Neuronal stem cell (in vitro differentiated cells): ENCODE measurements at regions not wholly inside any gene's neighbourhood (a gene's known extent, or its start where the extent isn't known, plus 50 kb on each side); places are given as distances from the start of the nearest gene placed in this dataset.

Experiments
- DNase-seq: peaks from one replicate; pipeline ENCODE4 v3.0.0-alpha.2; 2013; ENCODE audit warnings: low spot score
- H2AFZ ChIP-seq: one replicate; pipeline ENCODE4 v1.6.1; 2013; ENCODE audit warnings: mild to moderate bottlenecking, low read length, inconsistent platforms
- H2AK5ac ChIP-seq: 2 replicates; pipeline ENCODE4 v1.6.1; 2013; ENCODE audit warnings: low read depth, mild to moderate bottlenecking, inconsistent platforms, low read length, moderate library complexity, mixed read lengths
- H2BK120ac ChIP-seq: 2 replicates; pipeline ENCODE4 v1.6.1; 2013; ENCODE audit warnings: low read depth, mild to moderate bottlenecking, inconsistent platforms, low read length, moderate library complexity, mixed read lengths
- H2BK12ac ChIP-seq: one replicate; pipeline ENCODE4 v1.6.1; 2013; ENCODE audit warnings: low read length, inconsistent platforms
- H2BK15ac ChIP-seq: 2 replicates; pipeline ENCODE4 v1.6.1; 2013; ENCODE audit warnings: mild to moderate bottlenecking, low read length, inconsistent platforms, mixed read lengths
- H2BK5ac ChIP-seq: one replicate; pipeline ENCODE4 v1.6.1; 2013; ENCODE audit warnings: inconsistent platforms, mild to moderate bottlenecking, low read length, moderate library complexity
- H3K14ac ChIP-seq: one replicate; pipeline ENCODE4 v1.6.1; 2013; ENCODE audit warnings: low read length, inconsistent platforms
- H3K18ac ChIP-seq: 2 replicates; pipeline ENCODE4 v1.6.1; 2013; ENCODE audit warnings: low read length, inconsistent platforms
- H3K23ac ChIP-seq: 2 replicates; pipeline ENCODE4 v1.6.1; 2013; ENCODE audit warnings: low read depth, mild to moderate bottlenecking, mixed read lengths, low read length, inconsistent platforms; ENCODE audit not compliant: poor library complexity
- H3K27ac ChIP-seq: replicated peaks from 3 replicates; pipeline ENCODE4 v1.5.1; 2013; ENCODE audit warnings: low read length, inconsistent platforms
- H3K27me3 ChIP-seq, 3 experiments: 2 replicates each; pipeline ENCODE4 v1.6.1; 2013; ENCODE audit warnings: low read length in 3 of 3, mild to moderate bottlenecking in 2 of 3, inconsistent platforms in 1 of 3, low read depth in 1 of 3, mixed read lengths in 1 of 3, moderate library complexity in 1 of 3; ENCODE audit not compliant: control insufficient read depth in 3 of 3, insufficient read depth in 3 of 3
- H3K36me3 ChIP-seq, 2 donors: replicated peaks in 1 of 2; 2 replicates each; pipeline ENCODE4 v1.6.1; 2013; ENCODE audit warnings: low read length in 2 of 2; ENCODE audit not compliant: control insufficient read depth in 2 of 2, insufficient read depth in 2 of 2
- H3K4ac ChIP-seq: 2 replicates; pipeline ENCODE4 v1.6.1; 2013; ENCODE audit warnings: inconsistent platforms, mild to moderate bottlenecking, low read length, moderate library complexity
- H3K4me1 ChIP-seq, 2 donors: 1 replicate in 1 of 2; 2 replicates in 1 of 2; pipeline ENCODE4 v1.6.1; 2013; ENCODE audit warnings: low read length in 2 of 2, low read depth in 1 of 2; ENCODE audit not compliant: control insufficient read depth in 2 of 2, insufficient read depth in 1 of 2
- H3K4me2 ChIP-seq: one replicate; pipeline ENCODE4 v1.6.1; 2013; ENCODE audit warnings: mild to moderate bottlenecking, low read length, inconsistent platforms; ENCODE audit not compliant: insufficient read depth, poor library complexity, severe bottlenecking
- H3K4me3 ChIP-seq, 2 donors: 2 replicates each; pipeline ENCODE4 v1.5.1; 2013; ENCODE audit warnings: low read length in 2 of 2, mild to moderate bottlenecking in 2 of 2, inconsistent platforms in 1 of 2, moderate library complexity in 1 of 2
- H3K79me1 ChIP-seq: one replicate; pipeline ENCODE4 v1.6.1; 2013; ENCODE audit warnings: low read depth, mild to moderate bottlenecking, inconsistent platforms, low read length, moderate library complexity
- H3K9ac ChIP-seq: one replicate; pipeline ENCODE4 v1.6.1; 2013; ENCODE audit warnings: mild to moderate bottlenecking, low read depth, low read length, inconsistent platforms; ENCODE audit not compliant: poor library complexity
- H3K9me3 ChIP-seq, 2 donors: replicated peaks in 1 of 2; 2 replicates each; pipeline versions ENCODE3 to v1.6.1; 2013; ENCODE audit warnings: low read length in 2 of 2, mild to moderate bottlenecking in 2 of 2, inconsistent platforms in 1 of 2, low read depth in 1 of 2, mixed read lengths in 1 of 2, moderate library complexity in 1 of 2; ENCODE audit not compliant: control insufficient read depth in 2 of 2, insufficient read depth in 1 of 2
- H4K8ac ChIP-seq: one replicate; pipeline ENCODE4 v1.6.1; 2013; ENCODE audit warnings: low read depth, mild to moderate bottlenecking, inconsistent platforms, low read length, moderate library complexity
- H4K91ac ChIP-seq: one replicate; pipeline ENCODE4 v1.6.1; 2013; ENCODE audit warnings: low read length, low read depth, mild to moderate bottlenecking, inconsistent platforms; ENCODE audit not compliant: poor library complexity
- WGBS, 2 donors: extraction: QIAGEN DNeasy Blood & Tissue Kit; methylation state at CpG; one replicate each; pipeline ENCODE4 v1.1.7; 2013; ENCODE audit warnings: missing lambda C conversion rate in 2 of 2, mixed read lengths in 1 of 2; ENCODE audit not compliant: insufficient read length in 2 of 2, insufficient replicate concordance in 1 of 2; ENCODE audit errors: extremely low coverage in 2 of 2; 5-methylcytosine and 5-hydroxymethylcytosine counted together

DNA sequence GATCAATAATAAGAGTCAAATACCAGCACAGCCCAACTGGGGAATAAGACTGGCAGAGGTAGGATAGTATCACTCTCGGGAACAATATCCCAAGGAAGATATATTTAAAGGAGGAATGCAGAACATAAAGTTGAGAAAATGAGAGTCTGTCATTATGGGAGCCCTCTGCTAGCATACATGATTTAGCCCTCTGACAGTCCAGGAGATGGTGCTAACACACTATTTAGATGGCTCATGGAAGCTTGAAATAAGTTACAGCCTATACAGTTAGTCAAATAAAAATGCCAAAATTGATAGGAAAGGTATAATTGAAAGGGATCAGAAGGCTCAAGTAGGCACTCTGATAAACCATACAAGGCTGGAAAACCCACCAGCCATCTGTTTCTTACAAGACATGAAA, 201.0 kb upstream of the NEIL3 start:
- no peaks in the 10 kb centered on the region for H3K27me3 ChIP-seq
- no peak overlapping the region for H4K8ac ChIP-seq
- H3K18ac ChIP-seq = no peak overlapping the region
- H3K27ac ChIP-seq = no peak overlapping the region
- no peak overlapping the region for H3K4me3 ChIP-seq
- no peak overlapping the region for H2AFZ ChIP-seq
- no peak overlapping the region for H3K14ac ChIP-seq
- no peak overlapping the region for H2BK12ac ChIP-seq
- no peak overlapping the region for H2BK5ac ChIP-seq
- no peaks in the 10 kb centered on the region for H3K4me1 ChIP-seq
- no peak overlapping the region for H2BK120ac ChIP-seq
- WGBS, 2 donors = no CpG with 5 or more reads among the region's 1 CpG
- H3K23ac ChIP-seq = no peak overlapping the region
- no peaks in the 10 kb centered on the region for H3K36me3 ChIP-seq
- no peak overlapping the region for H3K4me2 ChIP-seq
- no peak overlapping the region for H4K91ac ChIP-seq
- no peak overlapping the region for H2BK15ac ChIP-seq
- no peaks in the 10 kb centered on the region for H3K79me1 ChIP-seq
- H2AK5ac ChIP-seq = no peak overlapping the region
- no peaks in the 10 kb centered on the region for H3K9me3 ChIP-seq
- DNase-seq = no peak
- H3K9ac ChIP-seq = no peak overlapping the region
- H3K4ac ChIP-seq = no peak overlapping the region

DNA sequence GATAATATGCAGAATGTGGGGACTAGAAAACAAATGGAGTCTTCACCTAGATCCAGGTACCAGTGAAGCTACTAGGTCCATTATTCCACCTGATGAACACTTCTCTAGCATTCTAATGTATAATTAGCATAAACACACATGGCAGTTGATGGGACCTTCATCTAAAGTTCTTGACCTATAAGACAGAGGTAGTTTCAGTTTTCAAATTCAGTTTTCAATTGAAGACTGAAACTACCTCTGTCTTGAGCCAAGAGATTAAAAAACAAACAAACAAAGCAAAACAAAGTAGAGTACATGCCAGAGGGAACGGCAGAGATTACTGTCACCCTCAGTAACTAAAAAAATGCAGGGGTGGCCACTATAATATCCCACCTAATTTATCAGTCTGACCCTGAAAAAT, 199.9 kb upstream of the NEIL3 start:
- no peaks in the 10 kb centered on the region for H3K79me1 ChIP-seq
- no peak overlapping the region for H3K14ac ChIP-seq
- H3K36me3 ChIP-seq = no peaks in the 10 kb centered on the region
- DNase-seq = no peak
- no peaks in the 10 kb centered on the region for H3K27me3 ChIP-seq
- no peak overlapping the region for H3K9ac ChIP-seq
- no peaks in the 10 kb centered on the region for H3K9me3 ChIP-seq
- H2AFZ ChIP-seq = no peak overlapping the region
- no CpG with 5 or more reads among the region's 1 CpG for WGBS, 2 donors
- no peak overlapping the region for H3K18ac ChIP-seq
- no peak overlapping the region for H2BK5ac ChIP-seq
- H4K8ac ChIP-seq = no peak overlapping the region
- H3K4me1 ChIP-seq = no peaks in the 10 kb centered on the region
- no peak overlapping the region for H2BK15ac ChIP-seq
- no peak overlapping the region for H2AK5ac ChIP-seq
- H3K4ac ChIP-seq = no peak overlapping the region
- no peak overlapping the region for H3K4me3 ChIP-seq
- no peak overlapping the region for H3K27ac ChIP-seq
- H2BK12ac ChIP-seq = no peak overlapping the region
- H3K4me2 ChIP-seq = no peak overlapping the region
- H2BK120ac ChIP-seq = no peak overlapping the region
- no peak overlapping the region for H3K23ac ChIP-seq
- no peak overlapping the region for H4K91ac ChIP-seq

GRCh38 chr4:177116161-177116560, 193.5 kb upstream of the NEIL3 start:
- Histone ChIP-seq H2BK120ac (no peak overlapping the region), H3K9me3 (no peaks in the 10 kb centered on the region), H3K36me3 (no peaks in the 10 kb centered on the region), H3K27me3 (no peaks in the 10 kb centered on the region), H3K23ac (no peak overlapping the region), H2BK15ac (no peak overlapping the region), H2AFZ (no peak overlapping the region), H3K4me3 (no peak overlapping the region), H2BK12ac (no peak overlapping the region), H3K4me2 (no peak overlapping the region), H4K8ac (no peak overlapping the region), H2BK5ac (no peak overlapping the region), H3K18ac (no peak overlapping the region), H3K14ac (no peak overlapping the region), H3K79me1 (no peaks in the 10 kb centered on the region), H3K4me1 (peaks cover 0 to 13% of the 10 kb centered on the region in 2 donors), H4K91ac (no peak overlapping the region), H3K4ac (no peak overlapping the region), H2AK5ac (no peak overlapping the region), H3K27ac (no peak overlapping the region), H3K9ac (no peak overlapping the region)
- no CpG with 5 or more reads among the region's 3 CpGs for WGBS, 2 donors
- DNase-seq = no peak

GRCh38 chr4:177117256-177117655, 192.4 kb upstream of the NEIL3 start:
- no CpG with 5 or more reads among the region's 8 CpGs for WGBS, 2 donors
- H2BK12ac ChIP-seq = no peak overlapping the region

More at GRCh38 chr4:177117256-177117655, 192.4 kb upstream of the NEIL3 start:
- Histone ChIP-seq H3K9me3 (no peaks in the 10 kb centered on the region), H2BK120ac (no peak overlapping the region), H2AK5ac (no peak overlapping the region), H3K27me3 (no peaks in the 10 kb centered on the region), H3K36me3 (no peaks in the 10 kb centered on the region), H4K91ac (no peak overlapping the region), H3K23ac (no peak overlapping the region), H3K14ac (no peak overlapping the region), H3K79me1 (no peaks in the 10 kb centered on the region), H3K9ac (no peak overlapping the region), H3K4ac (no peak overlapping the region), H2BK5ac (no peak overlapping the region), H3K4me2 (no peak overlapping the region), H2AFZ (peak overlapping the region; percentile 1), H3K18ac (no peak overlapping the region), H3K27ac (no peak overlapping the region), H3K4me1 (peaks cover 0 to 13% of the 10 kb centered on the region in 2 donors), H2BK15ac (no peak overlapping the region), H4K8ac (no peak overlapping the region), H3K4me3 (no peak overlapping the region)
- DNase-seq = peak; percentile 32
